ENCODE measurements at regions not wholly inside any gene's neighbourhood (a gene's known extent, or its start where the extent isn't known, plus 50 kb on each side); places are given as distances from the start of the nearest gene placed in this dataset.

DNA sequence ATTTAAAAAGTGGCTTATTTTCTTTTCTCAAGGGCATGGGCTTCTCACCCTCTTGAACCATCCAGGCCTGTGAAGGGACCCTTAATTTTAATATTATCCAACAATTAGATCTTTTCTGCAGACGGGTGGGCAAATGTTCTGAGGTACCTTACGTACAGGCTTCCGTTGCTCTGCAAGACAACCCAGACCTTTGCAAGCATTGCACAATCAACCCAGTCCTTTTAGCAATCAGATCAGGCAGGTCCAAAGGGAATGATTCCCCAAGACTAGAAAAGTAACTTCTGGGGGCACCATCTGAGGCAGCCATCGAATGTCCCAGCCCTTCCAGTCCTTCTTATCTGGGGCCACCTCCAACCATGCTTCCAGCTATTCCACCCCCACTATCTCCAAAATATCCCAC is 67.3 kb upstream of the TACR3 start:
- peaks cover 8% of the 10 kb centered on the region for H3K9me3 Mint-ChIP-seq (ENCODE audit: low read depth)
- no peak overlapping the region for H3K27ac Mint-ChIP-seq
- no peaks in the 10 kb centered on the region for H3K27me3 Mint-ChIP-seq
- H3K4me1 Mint-ChIP-seq = no peaks in the 10 kb centered on the region
- H3K4me3 Mint-ChIP-seq = no peak overlapping the region
- intact Hi-C loops (cut with DNase I, micrococcal nuclease) = loop anchor here in 1 of 2 experiments (10.0 kb wide), 1 partner anchor 582 kb away; no protein-coding TSS in a partner anchor
- DNase-seq = no peak
- ChIA-PET POLR2A (no interaction called here), CTCF (interaction anchor here (0.8 kb wide), 1 partner anchor 9 kb away, joined by 3 read pairs; no protein-coding TSS in a partner anchor)
- ATAC-seq = no peak
- no peaks in the 10 kb centered on the region for H3K36me3 Mint-ChIP-seq (ENCODE audit: low read depth)

DNA sequence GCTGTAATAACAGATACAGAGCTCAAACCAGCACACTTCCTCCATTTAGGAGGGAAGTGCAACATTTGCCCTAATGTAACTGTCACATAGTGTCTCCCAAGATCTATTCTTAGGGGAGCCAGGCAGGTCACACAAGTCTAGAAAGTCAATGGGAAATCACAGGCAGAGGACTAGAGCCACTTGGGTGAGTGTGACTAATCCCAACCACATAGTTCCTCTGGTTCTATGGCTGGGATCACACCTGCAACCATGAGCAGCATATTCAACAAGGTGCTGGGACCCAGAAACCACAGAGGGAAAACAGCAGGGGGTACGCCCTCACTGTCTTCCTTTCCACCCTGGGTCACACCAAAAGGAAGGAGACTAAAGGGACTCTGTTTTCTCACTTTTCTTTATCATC is 66.8 kb upstream of the TACR3 start:
- ATAC-seq (no peak), DNase-seq (no peak)
- intact Hi-C loops (cut with DNase I, micrococcal nuclease) = loop anchor here in 1 of 2 experiments (10.0 kb wide), 1 partner anchor 582 kb away; no protein-coding TSS in a partner anchor
- Mint-ChIP-seq H3K27me3 (no peaks in the 10 kb centered on the region), H3K4me1 (no peaks in the 10 kb centered on the region), H3K9me3 (ENCODE audit: low read depth) (peaks cover 8% of the 10 kb centered on the region), H3K36me3 (ENCODE audit: low read depth) (no peaks in the 10 kb centered on the region), H3K27ac (no peak overlapping the region), H3K4me3 (no peak overlapping the region)
- CTCF ChIA-PET = interaction anchor here (0.8 kb wide), 1 partner anchor 9 kb away, joined by 3 read pairs; no protein-coding TSS in a partner anchor
- POLR2A ChIA-PET = no interaction called here

DNA sequence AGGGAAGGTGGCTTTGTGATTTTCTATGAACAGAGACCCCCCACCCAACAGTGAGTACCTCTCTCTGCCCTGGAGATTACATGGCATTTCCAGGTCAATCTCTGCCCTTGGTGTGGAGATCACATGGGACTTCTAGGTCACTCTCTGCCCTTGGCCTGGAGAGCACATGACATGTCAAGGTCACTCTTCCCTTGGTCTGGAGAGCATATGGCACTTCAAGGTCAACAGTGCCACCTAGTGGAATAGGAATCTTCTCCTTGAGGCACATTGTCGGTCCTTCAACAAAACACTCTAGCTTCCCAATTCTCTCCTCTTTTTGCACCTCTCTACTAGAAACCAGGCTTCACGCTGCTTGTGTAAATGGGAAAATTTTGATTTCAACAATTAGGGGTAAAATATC is 66.2 kb upstream of the TACR3 start:
- Mint-ChIP-seq H3K27ac (no peak overlapping the region), H3K27me3 (no peaks in the 10 kb centered on the region), H3K4me1 (no peaks in the 10 kb centered on the region), H3K4me3 (no peak overlapping the region), H3K9me3 (ENCODE audit: low read depth) (peaks cover 8% of the 10 kb centered on the region), H3K36me3 (ENCODE audit: low read depth) (no peaks in the 10 kb centered on the region)
- CTCF ChIA-PET = interaction anchor here (0.8 kb wide), 1 partner anchor 10 kb away, joined by 3 read pairs; no protein-coding TSS in a partner anchor
- POLR2A ChIA-PET = interaction anchor here (0.5 kb wide), 1 partner anchor 699 kb away, joined by 3 read pairs; no protein-coding TSS in a partner anchor
- intact Hi-C loops (cut with DNase I, micrococcal nuclease) = loop anchor here in 1 of 2 experiments (10.0 kb wide), 1 partner anchor 581 kb away; no protein-coding TSS in a partner anchor
- DNase-seq (peak; percentile 11), ATAC-seq (no peak)

DNA sequence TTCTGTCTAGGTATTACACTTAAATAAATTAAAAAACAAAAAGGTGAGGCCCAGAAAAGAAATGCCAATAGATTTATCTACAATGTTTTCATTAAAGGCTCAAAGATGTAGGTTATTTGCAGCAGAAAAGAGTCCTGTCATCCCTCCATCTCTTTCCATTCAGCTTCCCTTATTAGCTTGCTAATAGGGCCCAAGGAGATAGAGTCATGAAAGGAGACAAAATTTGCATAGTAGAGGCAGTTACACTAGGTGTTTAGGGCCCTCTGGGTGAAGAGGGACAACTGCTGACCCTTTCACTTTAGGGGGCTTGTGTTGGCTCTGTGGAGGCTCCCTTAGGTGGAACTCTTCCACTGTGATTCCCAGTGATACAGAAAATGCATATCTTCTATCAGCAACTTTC is 58.4 kb upstream of the TACR3 start:
- Mint-ChIP-seq H3K4me1 (no peaks in the 10 kb centered on the region), H3K9me3 (ENCODE audit: low read depth) (no peaks in the 10 kb centered on the region), H3K4me3 (no peak overlapping the region), H3K27me3 (no peaks in the 10 kb centered on the region), H3K36me3 (ENCODE audit: low read depth) (no peaks in the 10 kb centered on the region), H3K27ac (no peak overlapping the region)
- ChIA-PET POLR2A (no interaction called here), CTCF (no interaction called here)
- ATAC-seq (no peak), DNase-seq (no peak)
- intact Hi-C loops (cut with DNase I, micrococcal nuclease) = no loop called here

DNA sequence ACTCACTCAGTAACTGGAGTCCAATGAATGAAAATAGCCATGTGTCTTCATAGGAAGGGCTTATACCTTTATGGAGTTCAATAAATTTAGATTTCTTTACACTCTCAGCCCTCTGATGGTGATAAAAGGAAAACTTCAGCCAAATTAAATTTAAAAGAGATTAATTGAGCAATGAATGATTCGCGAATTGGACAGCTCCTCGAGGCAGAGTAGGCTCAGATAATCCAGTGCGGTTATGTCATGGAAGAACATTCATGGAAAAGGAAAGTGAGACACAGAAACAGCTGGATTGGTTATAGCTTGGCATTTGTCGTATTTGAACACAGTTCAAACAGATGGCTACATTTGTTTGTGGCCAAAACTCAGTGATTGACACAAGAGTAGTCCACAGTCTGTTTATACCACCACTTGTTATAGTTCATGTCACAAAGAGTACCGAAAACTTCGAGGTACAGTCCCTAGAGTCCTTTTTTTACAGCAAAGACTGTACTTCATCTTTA is 54.6 kb upstream of the TACR3 start:
- ChIA-PET CTCF (no interaction called here), POLR2A (no interaction called here)
- no peaks in the 10 kb centered on the region for H3K36me3 Mint-ChIP-seq (ENCODE audit: low read depth)
- no peak overlapping the region for H3K4me3 Mint-ChIP-seq
- intact Hi-C loops (cut with DNase I, micrococcal nuclease) = no loop called here
- H3K4me1 Mint-ChIP-seq = no peaks in the 10 kb centered on the region
- no peaks in the 10 kb centered on the region for H3K27me3 Mint-ChIP-seq
- peaks cover 2% of the 10 kb centered on the region for H3K9me3 Mint-ChIP-seq (ENCODE audit: low read depth)
- no peak for ATAC-seq
- no peak for DNase-seq
- no peak overlapping the region for H3K27ac Mint-ChIP-seq

DNA sequence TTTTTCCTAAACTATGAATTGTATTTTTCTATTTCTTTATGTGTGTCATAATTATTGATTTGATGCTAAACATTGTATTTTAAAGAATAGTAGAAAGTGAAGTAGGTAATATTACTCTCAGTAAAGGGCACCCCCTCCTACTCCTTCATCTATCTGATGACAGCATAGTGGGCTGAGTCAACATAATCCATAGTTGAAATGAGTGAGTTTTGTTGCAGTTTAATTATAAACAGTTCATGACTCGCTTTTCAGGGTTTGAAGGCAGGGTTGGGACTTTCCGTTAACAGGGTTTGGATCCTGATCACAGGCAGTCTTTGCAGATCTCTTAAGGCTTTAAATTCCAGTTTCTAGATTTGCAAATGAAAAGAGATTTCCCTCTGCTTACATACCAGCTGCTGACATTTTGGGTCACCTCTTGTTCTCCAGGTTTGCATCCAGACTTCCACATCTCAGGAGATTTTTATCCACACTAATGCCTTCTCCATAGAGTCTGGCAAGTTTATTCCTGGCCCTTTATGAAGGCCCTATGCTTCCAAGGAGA is 54.0 kb upstream of the TACR3 start:
- intact Hi-C loops (cut with DNase I, micrococcal nuclease) = no loop called here
- no peak overlapping the region for H3K27ac Mint-ChIP-seq
- H3K9me3 Mint-ChIP-seq (ENCODE audit: low read depth) = peaks cover 2% of the 10 kb centered on the region
- H3K4me1 Mint-ChIP-seq = no peaks in the 10 kb centered on the region
- ATAC-seq (no peak), DNase-seq (no peak)
- H3K4me3 Mint-ChIP-seq = no peak overlapping the region
- no peaks in the 10 kb centered on the region for H3K27me3 Mint-ChIP-seq
- H3K36me3 Mint-ChIP-seq (ENCODE audit: low read depth) = no peaks in the 10 kb centered on the region
- CTCF ChIA-PET = no interaction called here
- POLR2A ChIA-PET = no interaction called here
